HG03095 (cell line): ENCODE measurements at regions not wholly inside any gene's neighbourhood (a gene's known extent, or its start where the extent isn't known, plus 50 kb on each side); places are given as distances from the start of the nearest gene placed in this dataset.

Source experiments
- ATAC-seq: cut with Tn5 transposase; IDR thresholded peaks from one replicate; pipeline ENCODE4 v1.9.1; 2021; ENCODE audit warnings: moderate library complexity; ENCODE audit not compliant: unreplicated experiment

GRCh38 chr2:21676041-21676440, 552.3 kb downstream of the TDRD15 start:
- ATAC-seq = no peak

- ATAC-seq = no peak
These were observed 552.9 kb downstream of the TDRD15 start for GRCh38 chr2:21676676-21677075.

GRCh38 chr2:21683838-21684237, 560.1 kb downstream of the TDRD15 start:
- no peak for ATAC-seq

- no peak for ATAC-seq
These were observed 563.8 kb downstream of the TDRD15 start for GRCh38 chr2:21687589-21687988.

- no peak for ATAC-seq
These were observed 566.2 kb downstream of the TDRD15 start for GRCh38 chr2:21690005-21690404.

GRCh38 chr2:21693081-21693480, 569.3 kb downstream of the TDRD15 start:
- no peak for ATAC-seq

DNA sequence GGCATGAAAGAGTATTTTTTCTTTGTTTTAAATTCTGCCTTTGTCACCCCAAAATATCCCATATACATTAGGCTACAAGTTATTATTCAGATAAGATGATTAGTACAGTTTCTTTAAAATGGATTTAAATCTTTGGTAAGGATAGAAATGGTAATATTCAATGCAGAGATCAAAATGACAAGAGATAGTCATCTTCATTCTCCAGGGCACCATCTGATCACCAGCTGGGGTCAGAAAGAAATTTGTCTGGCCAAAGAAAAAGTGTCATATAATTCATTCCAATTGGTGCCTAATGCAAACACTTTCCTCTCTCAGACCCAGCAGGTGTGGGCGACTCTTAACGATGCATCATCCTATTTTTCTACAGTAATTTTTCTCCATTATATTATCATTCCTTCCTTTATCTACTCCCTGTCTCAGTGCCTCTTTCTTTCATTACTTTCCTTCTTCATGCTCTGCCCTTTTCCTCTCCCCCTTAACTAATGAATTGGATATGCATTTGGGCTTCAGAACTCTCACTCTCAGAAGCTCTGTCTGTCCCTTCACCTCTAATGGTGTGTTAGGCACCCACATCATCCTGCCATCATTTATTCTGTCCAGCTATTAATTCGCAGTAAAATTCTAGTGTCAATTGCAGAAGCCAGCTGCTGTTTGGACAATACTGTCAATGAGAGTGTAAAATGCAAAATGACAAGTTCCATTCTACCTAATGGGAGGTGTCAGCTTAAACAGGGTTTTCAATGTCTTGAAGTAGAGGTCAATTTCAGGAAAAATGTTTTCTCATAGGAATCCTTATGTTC, 570.5 kb downstream of the TDRD15 start:
- ATAC-seq = no peak

DNA sequence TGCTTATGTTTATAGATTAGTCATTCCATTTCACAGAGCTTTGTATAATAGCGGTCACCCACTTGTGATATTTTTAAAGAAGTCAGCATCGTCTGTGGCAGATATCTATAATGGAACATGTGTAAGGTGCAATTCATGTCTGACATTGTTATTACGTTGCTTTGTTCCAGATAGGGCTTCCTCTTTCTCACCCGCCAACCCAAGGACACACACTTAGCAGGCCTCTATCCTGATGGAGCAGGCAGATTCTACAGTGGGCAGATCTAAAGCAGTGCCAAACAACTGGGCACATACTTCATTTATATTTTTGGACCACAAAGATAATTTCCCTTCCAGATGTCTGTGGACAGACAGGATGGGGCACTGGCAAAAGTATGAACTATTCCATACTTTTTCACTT, 573.1 kb downstream of the TDRD15 start:
- no peak for ATAC-seq

GRCh38 chr2:21700644-21701043, 576.9 kb downstream of the TDRD15 start:
- no peak for ATAC-seq

DNA sequence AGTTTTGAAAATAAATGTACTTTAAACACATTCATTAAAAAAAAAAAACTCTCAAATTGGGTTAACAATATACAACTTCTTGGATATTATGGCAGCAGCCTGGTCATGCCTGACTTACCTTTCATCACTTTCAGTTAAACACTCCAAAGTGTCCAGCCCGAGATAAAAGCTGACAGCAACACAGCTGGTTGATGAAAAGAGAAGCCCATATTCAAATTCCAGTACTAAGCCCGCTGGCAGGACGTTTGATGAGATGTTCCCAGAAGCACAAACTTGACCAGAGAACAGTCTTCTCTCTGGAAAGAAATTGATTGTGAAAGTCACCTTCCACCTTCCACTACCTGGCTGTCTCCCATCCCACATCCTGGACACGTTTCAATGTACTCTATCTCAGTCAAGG, 586.3 kb downstream of the TDRD15 start:
- ATAC-seq = no peak

DNA sequence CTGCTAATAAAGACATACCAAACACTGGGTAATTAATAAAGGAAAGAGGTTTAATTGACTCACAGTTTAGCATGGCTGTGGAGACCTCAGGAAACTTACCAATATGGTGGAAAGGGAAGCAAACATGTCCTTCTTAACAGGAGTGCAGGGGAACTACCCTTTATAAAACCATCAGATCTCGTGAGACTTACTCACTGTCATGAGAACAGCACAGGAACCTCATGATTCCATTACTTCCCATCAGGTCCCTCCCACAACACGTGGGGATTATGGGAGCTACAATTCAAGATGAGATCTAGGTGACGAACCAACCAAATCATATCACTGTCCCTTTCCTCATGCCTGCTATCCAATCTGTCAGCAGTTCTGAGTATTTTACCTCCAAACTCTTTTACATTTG, 586.7 kb downstream of the TDRD15 start:
- ATAC-seq = no peak

DNA sequence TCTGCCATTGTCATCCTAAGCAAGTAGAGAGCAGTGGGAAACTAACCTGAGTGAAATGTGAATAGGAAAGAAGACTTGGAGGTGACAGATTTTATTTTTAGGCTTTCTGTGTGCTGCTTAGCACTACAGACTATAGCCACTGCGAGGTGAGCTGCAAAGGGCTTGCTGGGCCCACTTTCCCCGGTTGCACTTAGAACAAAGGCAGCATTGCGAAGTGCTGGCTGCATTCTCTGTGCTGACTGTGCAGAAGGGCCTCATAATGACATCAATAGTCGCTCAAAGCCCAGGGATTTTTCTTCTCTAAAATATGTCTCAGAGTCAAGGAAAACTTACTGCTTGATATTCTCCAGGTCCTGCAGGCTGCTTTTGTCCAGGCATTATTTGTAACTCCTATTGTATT, 592.1 kb downstream of the TDRD15 start:
- no peak for ATAC-seq

DNA sequence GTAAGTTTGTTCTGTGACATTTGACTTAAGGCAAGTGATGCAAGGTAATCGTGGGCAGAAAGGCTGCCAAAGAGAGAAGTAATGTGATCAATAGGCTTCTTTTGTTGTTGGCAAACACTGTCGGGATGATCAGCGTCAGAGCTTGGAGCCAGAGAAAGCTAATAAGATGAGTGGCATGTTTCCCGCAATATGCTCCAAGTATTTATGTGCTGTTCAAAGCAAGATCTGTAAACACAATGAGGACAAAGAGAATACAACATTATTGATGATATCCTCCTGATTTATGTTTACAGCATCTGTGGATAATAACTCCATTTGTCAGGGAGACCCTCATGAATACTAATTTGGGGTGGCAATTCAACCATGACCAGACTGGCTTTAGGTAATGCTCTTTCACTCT, 603.3 kb downstream of the TDRD15 start:
- no peak for ATAC-seq

GRCh38 chr2:21728133-21728532, 604.4 kb downstream of the TDRD15 start:
- no peak for ATAC-seq

DNA sequence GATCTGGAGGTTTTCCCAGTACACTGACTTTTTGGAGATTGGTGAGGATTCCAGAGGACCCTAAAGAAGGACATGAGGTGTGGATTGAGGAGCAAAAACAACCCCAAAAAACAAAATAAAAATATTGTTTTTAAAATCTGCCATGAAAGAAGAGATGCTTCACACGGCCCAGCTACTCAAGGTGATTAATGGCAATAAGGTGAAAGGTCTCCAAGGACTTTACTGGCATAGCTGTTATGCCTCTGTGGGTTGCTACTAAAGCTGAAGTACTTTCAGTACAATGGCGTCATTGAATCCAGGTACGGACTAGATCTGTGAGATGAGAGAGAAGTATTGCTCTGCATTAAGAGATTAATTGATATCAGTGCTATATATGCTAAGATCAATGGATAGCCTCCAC, 606.4 kb downstream of the TDRD15 start:
- no peak for ATAC-seq

- ATAC-seq = no peak
These were observed 616.7 kb downstream of the TDRD15 start for GRCh38 chr2:21740484-21740883.

- no peak for ATAC-seq
These were observed 622.7 kb downstream of the TDRD15 start for GRCh38 chr2:21746499-21746898.

- ATAC-seq = no peak
These were observed 624.7 kb downstream of the TDRD15 start for GRCh38 chr2:21748501-21748900.

GRCh38 chr2:21754164-21754788, 630.5 kb downstream of the TDRD15 start:
- no peak for ATAC-seq

DNA sequence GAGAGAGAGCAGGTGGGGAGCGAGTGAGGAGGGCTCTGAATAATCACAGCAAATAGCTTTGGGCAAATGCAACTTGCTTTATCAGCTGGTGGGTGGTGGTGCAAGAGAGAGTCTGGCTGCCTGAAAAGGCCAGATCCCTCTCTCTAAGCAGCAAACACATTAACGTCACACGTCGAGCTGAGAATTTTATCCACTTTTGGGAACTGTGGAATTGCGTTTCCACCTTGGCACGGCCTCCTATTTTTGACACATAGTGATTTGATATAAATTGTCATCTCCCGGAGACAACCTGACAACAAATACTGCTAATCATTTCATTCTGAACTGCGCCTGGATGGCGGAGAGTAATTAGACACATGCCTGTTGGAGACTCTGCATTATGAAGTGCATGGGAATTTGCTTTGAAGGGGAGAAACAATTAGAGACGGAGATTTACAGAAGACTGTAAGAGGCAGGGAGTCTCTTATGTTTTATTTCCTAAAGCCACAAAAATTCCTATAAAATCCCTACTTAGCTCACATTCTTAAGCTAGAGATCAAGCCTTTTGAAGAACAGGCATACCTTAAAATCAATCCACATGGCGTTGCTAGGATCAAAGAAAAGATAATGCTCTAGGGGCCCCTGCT, 634.1 kb downstream of the TDRD15 start:
- ATAC-seq = no peak

DNA sequence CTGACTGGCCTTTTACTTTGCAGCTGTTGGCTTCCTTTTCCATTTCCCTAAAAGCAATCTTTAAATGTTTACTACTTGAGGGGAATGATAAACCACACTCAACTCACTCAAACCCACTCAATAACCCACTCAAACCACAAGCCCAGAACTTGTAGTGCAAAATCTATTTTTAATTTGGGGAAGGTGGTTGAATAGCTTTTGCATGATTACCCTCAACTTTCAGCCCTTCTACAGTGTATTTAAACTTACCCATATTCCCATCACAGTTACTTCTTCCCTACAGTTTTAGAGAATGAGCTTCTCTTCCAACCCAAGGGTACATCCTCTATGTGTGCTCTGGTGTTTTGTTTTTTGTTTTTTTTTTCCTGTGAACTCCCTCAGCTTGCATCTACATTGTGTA, 636.1 kb downstream of the TDRD15 start:
- no peak for ATAC-seq

GRCh38 chr2:21761361-21761760, 637.6 kb downstream of the TDRD15 start:
- no peak for ATAC-seq
